ENCODE measurements at regions not wholly inside any gene's neighbourhood (a gene's known extent, or its start where the extent isn't known, plus 50 kb on each side); places are given as distances from the start of the nearest gene placed in this dataset.

DNA sequence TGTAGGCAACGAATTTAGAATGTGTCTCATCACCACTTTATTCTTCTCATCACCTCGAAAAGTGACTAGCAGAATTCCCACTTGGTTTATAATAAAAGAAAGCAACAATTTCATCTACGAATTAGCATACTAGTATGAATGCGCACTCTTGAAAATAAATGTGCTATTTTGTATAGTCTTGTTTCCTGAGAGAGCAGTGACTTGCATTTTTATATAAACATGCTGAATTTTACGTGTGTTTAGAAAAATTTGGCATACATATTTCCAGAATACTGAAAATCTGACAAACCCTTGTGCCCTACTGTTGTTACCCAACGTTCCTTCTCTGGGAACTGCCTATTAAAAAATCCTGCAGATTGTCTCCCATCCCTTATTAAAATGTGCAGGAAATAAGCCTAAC, 786.8 kb downstream of the TSN start:
- no peak overlapping the region for H3K4me3 ChIP-seq (ENCODE audit: low read depth, low read length)
- FAIRE-seq (no peak), DNase-seq (ENCODE audit: low read depth) (no peak)
- H3K36me3 ChIP-seq (ENCODE audit: control insufficient read depth, insufficient read depth, low read length), result no peaks in the 10 kb centered on the region
- H3K27me3 ChIP-seq (ENCODE audit: control insufficient read depth, insufficient read depth, low read length), result no peaks in the 10 kb centered on the region
- TF ChIP-seq, protein P1, sequence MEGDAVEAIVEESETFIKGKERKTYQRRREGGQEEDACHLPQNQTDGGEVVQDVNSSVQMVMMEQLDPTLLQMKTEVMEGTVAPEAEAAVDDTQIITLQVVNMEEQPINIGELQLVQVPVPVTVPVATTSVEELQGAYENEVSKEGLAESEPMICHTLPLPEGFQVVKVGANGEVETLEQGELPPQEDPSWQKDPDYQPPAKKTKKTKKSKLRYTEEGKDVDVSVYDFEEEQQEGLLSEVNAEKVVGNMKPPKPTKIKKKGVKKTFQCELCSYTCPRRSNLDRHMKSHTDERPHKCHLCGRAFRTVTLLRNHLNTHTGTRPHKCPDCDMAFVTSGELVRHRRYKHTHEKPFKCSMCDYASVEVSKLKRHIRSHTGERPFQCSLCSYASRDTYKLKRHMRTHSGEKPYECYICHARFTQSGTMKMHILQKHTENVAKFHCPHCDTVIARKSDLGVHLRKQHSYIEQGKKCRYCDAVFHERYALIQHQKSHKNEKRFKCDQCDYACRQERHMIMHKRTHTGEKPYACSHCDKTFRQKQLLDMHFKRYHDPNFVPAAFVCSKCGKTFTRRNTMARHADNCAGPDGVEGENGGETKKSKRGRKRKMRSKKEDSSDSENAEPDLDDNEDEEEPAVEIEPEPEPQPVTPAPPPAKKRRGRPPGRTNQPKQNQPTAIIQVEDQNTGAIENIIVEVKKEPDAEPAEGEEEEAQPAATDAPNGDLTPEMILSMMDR (IDR thresholded peaks at IDR 0.05; ENCODE audit: insufficient read depth, low read length, severe bottlenecking), result no peak

DNA sequence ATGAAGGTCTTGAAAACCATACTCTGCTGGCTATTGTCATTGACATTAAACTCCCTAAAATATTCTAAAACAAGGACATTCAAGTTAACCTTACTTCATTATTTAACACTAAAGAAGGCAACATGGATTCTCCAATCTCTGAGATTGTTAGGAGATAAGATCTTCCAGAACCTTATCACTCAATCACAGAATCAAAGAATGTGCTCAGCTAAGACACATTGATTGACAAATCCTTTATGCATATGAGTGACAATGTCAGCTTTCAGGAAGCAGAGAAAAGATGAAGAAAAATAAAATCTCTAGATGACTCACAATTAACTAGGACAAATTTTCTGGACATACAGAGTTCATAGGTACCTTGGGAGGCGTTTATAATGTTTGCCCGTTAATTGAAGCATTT, 787.2 kb downstream of the TSN start:
- H3K27me3 ChIP-seq (ENCODE audit: control insufficient read depth, insufficient read depth, low read length), result no peaks in the 10 kb centered on the region
- TF ChIP-seq, protein P1 (IDR thresholded peaks at IDR 0.05; ENCODE audit: insufficient read depth, low read length, severe bottlenecking), result no peak
- no peak overlapping the region for H3K4me3 ChIP-seq (ENCODE audit: low read depth, low read length)
- no peak for DNase-seq (ENCODE audit: low read depth)
- no peaks in the 10 kb centered on the region for H3K36me3 ChIP-seq (ENCODE audit: control insufficient read depth, insufficient read depth, low read length)
- FAIRE-seq, result no peak

- Histone ChIP-seq H3K36me3 (ENCODE audit: control insufficient read depth, insufficient read depth, low read length) (no peaks in the 10 kb centered on the region), H3K4me3 (ENCODE audit: low read depth, low read length) (no peak overlapping the region), H3K27me3 (ENCODE audit: control insufficient read depth, insufficient read depth, low read length) (no peaks in the 10 kb centered on the region)
- TF ChIP-seq, protein P1 (IDR thresholded peaks at IDR 0.05; ENCODE audit: insufficient read depth, low read length, severe bottlenecking), result no peak
- DNase-seq (ENCODE audit: low read depth) (peak; percentile 27), FAIRE-seq (no peak)
These were observed 788.4 kb downstream of the TSN start for GRCh38 chr2:122543815-122544214.

DNA sequence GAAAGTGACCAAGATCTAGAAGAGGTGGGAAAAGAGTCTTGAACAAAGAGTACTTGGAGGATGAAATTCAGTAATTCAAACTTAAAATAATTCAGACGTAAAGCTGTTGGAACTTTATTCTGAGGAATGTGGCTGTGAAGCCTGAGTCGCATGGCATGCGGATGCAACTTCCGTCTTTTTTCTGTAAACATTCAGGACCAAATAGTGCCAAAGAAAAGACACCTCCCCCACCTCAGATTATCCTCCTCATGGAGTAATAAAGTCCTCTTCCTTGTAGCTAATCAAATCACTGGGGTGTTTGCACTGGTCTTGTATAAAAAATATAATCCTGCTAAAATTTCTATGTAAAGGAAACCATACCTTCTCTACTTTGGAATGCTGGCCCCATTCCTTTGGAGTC, 790.4 kb downstream of the TSN start:
- DNase-seq (ENCODE audit: low read depth) (no peak), FAIRE-seq (no peak)
- H3K4me3 ChIP-seq (ENCODE audit: low read depth, low read length), result no peak overlapping the region
- TF ChIP-seq, protein P1 (IDR thresholded peaks at IDR 0.05; ENCODE audit: insufficient read depth, low read length, severe bottlenecking), result no peak
- no peaks in the 10 kb centered on the region for H3K27me3 ChIP-seq (ENCODE audit: control insufficient read depth, insufficient read depth, low read length)
- H3K36me3 ChIP-seq (ENCODE audit: control insufficient read depth, insufficient read depth, low read length), result no peaks in the 10 kb centered on the region

- FAIRE-seq, result no peak
- no peak for DNase-seq (ENCODE audit: low read depth)
- H3K36me3 ChIP-seq (ENCODE audit: control insufficient read depth, insufficient read depth, low read length), result no peaks in the 10 kb centered on the region
- H3K4me3 ChIP-seq (ENCODE audit: low read depth, low read length), result no peak overlapping the region
- TF ChIP-seq, protein P1 (IDR thresholded peaks at IDR 0.05; ENCODE audit: insufficient read depth, low read length, severe bottlenecking), result no peak
- H3K27me3 ChIP-seq (ENCODE audit: control insufficient read depth, insufficient read depth, low read length), result no peaks in the 10 kb centered on the region
These were observed 807.3 kb downstream of the TSN start for GRCh38 chr2:122562775-122563174.

DNA sequence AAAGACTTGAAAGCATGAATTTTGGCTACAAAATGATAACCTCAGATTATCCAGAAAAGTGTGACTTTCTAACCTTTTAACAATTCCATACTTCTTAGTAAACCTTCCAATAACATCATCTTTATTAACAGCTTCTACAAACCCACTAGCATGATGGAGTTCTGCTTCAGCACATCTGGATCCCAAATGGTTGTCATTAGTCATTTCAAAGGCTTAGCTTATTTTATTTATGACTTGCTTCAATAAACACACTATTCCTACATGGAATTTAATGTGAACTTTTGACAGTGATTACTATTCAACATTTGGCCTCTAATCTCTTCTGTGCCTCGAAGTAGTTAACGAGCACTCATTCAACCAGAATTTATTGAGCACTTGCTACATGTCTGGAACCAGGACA, 808.3 kb downstream of the TSN start:
- Histone ChIP-seq H3K4me3 (ENCODE audit: low read depth, low read length) (no peak overlapping the region), H3K27me3 (ENCODE audit: control insufficient read depth, insufficient read depth, low read length) (no peaks in the 10 kb centered on the region), H3K36me3 (ENCODE audit: control insufficient read depth, insufficient read depth, low read length) (no peaks in the 10 kb centered on the region)
- FAIRE-seq, result no peak
- DNase-seq (ENCODE audit: low read depth), result no peak
- TF ChIP-seq, protein P1 (IDR thresholded peaks at IDR 0.05; ENCODE audit: insufficient read depth, low read length, severe bottlenecking), result no peak

Data from bronchial epithelial cell (primary cell).